ENCODE measurements at regions not wholly inside any gene's neighbourhood (a gene's known extent, or its start where the extent isn't known, plus 50 kb on each side); places are given as distances from the start of the nearest gene placed in this dataset.

- TF ChIP-seq CTCF (IDR thresholded peaks at IDR 0.05; ENCODE audit: low read depth, low read length, poor library complexity, severe bottlenecking) (peak; percentile 29), EZH2phosphoT487 (IDR thresholded peaks at IDR 0.05; ENCODE audit: borderline replicate concordance, low read length) (no peak)
These were observed 92.8 kb upstream of the EEF1E1 start for GRCh38 chr6:8195040-8195713.

All from DOHH2 (cell line).